ENCODE measurements at regions not wholly inside any gene's neighbourhood (a gene's known extent, or its start where the extent isn't known, plus 50 kb on each side); places are given as distances from the start of the nearest gene placed in this dataset.

GRCh38 chr16:75780669-75781068 is 54.4 kb upstream of the CPHXL start:
- no peak for TF ChIP-seq CTCF (IDR thresholded peaks at IDR 0.05)
- intact Hi-C loops (cut with DNase I), result no loop called here
- no peaks in the 10 kb centered on the region for H3K4me1 ChIP-seq
- no peaks in the 10 kb centered on the region for H3K27me3 ChIP-seq
- H3K36me3 ChIP-seq, result no peaks in the 10 kb centered on the region
- DNase-seq, result no peak
- no peak overlapping the region for H3K27ac ChIP-seq
- H3K9ac ChIP-seq (ENCODE audit: low read depth in 2 of 2, low read length in 2 of 2), result no peak overlapping the region
- H3K9me3 ChIP-seq, result no peaks in the 10 kb centered on the region
- H3K4me3 ChIP-seq, result no peak overlapping the region

GRCh38 chr16:75781683-75782343 is 55.5 kb upstream of the CPHXL start:
- intact Hi-C loops (cut with DNase I), result no loop called here
- Histone ChIP-seq H3K9ac (ENCODE audit: low read depth in 2 of 2, low read length in 2 of 2) (no peak overlapping the region), H3K4me3 (no peak overlapping the region), H3K9me3 (no peaks in the 10 kb centered on the region), H3K36me3 (no peaks in the 10 kb centered on the region), H3K27ac (no peak overlapping the region), H3K27me3 (no peaks in the 10 kb centered on the region), H3K4me1 (no peaks in the 10 kb centered on the region)
- DNase-seq, result no peak
- TF ChIP-seq CTCF (IDR thresholded peaks at IDR 0.05), result no peak

DNA sequence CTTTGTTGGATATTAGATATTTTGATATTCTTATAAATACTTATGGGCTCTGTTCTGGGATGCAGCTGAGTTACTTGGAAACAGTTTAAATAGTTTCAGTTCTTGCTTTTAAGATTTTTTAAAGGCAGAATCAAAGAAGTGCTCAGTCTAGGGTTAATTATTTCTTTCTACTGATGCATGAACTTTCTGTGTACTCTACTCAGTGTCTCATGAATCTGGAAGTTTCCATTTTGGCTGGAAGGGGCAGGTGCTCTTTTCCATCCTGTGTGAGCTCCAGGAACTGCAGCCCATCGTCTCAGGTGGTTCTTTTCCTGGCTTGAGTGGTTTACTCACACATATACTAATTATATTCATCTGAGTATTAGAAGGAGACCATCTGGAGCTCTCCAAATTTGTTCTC is 61.1 kb upstream of the CPHXL start:
- Histone ChIP-seq H3K27ac (no peak overlapping the region), H3K36me3 (no peaks in the 10 kb centered on the region), H3K9me3 (no peaks in the 10 kb centered on the region), H3K4me3 (no peak overlapping the region), H3K27me3 (no peaks in the 10 kb centered on the region), H3K4me1 (no peaks in the 10 kb centered on the region), H3K9ac (ENCODE audit: low read depth in 2 of 2, low read length in 2 of 2) (no peak overlapping the region)
- no peak for DNase-seq
- no peak for TF ChIP-seq CTCF (IDR thresholded peaks at IDR 0.05)
- intact Hi-C loops (cut with DNase I), result loop anchor here (5.0 kb wide), 1 partner anchor 865 kb away; no protein-coding TSS in a partner anchor

DNA sequence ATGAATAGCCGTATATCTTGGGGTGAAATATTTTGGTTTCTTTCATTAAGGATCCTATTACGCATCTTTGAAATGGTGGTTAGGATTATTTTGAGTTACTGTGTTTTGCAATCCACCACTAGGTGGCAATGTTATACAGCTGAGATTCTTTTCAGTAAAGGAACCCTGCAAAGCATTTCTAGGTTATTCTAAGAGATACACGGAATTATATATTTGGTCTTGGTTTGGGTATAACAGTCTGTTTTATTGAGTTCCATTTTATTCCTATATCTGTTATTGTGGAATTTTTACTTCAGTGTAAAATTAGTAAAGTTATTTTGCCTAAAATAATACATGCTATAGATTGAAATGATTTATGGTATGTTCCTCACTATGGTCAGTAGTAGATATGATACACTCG is 62.9 kb upstream of the CPHXL start:
- Histone ChIP-seq H3K27ac (no peak overlapping the region), H3K9me3 (no peaks in the 10 kb centered on the region), H3K4me1 (no peaks in the 10 kb centered on the region), H3K36me3 (no peaks in the 10 kb centered on the region), H3K9ac (ENCODE audit: low read depth in 2 of 2, low read length in 2 of 2) (no peak overlapping the region), H3K27me3 (no peaks in the 10 kb centered on the region), H3K4me3 (no peak overlapping the region)
- peak; percentile 84 for TF ChIP-seq CTCF (IDR thresholded peaks at IDR 0.05)
- intact Hi-C loops (cut with DNase I), result loop anchor here (5.0 kb wide), 1 partner anchor 863 kb away; no protein-coding TSS in a partner anchor
- no peak for DNase-seq

GRCh38 chr16:75792771-75793492 is 66.6 kb upstream of the CPHXL start:
- no peaks in the 10 kb centered on the region for H3K36me3 ChIP-seq
- DNase-seq, result no peak
- no peak for TF ChIP-seq CTCF (IDR thresholded peaks at IDR 0.05)
- no peak overlapping the region for H3K27ac ChIP-seq
- no peak overlapping the region for H3K4me3 ChIP-seq
- H3K9me3 ChIP-seq, result no peaks in the 10 kb centered on the region
- H3K4me1 ChIP-seq, result no peaks in the 10 kb centered on the region
- no peaks in the 10 kb centered on the region for H3K27me3 ChIP-seq
- intact Hi-C loops (cut with DNase I), result loop anchor here (5.0 kb wide), 1 partner anchor 1379 kb away; no protein-coding TSS in a partner anchor
- no peak overlapping the region for H3K9ac ChIP-seq (ENCODE audit: low read depth in 2 of 2, low read length in 2 of 2)

Data from colonic mucosa (tissue), 4 donors.